B cell (primary cell): ENCODE measurements at regions not wholly inside any gene's neighbourhood (a gene's known extent, or its start where the extent isn't known, plus 50 kb on each side); places are given as distances from the start of the nearest gene placed in this dataset.

ENCODE experiments used
- ATAC-seq: fragments of 200-7000 bp; cut with Tn5 transposase; one replicate; pipeline ENCODE4 v1.10.0; 2021; ENCODE audit warnings: low read depth, mild to moderate bottlenecking, moderate number of reproducible peaks, moderate library complexity
- CTCF ChIA-PET: fragments of 350-600 bp; sonication (Branson Sonifier 250); formaldehyde crosslinking; loops from one replicate; lab custom pipeline; 2021; ENCODE audit warnings: antibody characterized with exemption, inconsistent platforms; lab: Charles Lee
- POLR2A ChIA-PET: fragments of 350-600 bp; sonication (Branson Sonifier 250); formaldehyde crosslinking; loops from one replicate; lab custom pipeline; 2021; ENCODE audit warnings: antibody characterized with exemption; lab: Charles Lee
- DNase-seq: peaks from one replicate; pipeline ENCODE4 v3.0.0; 2013
- H2AFZ ChIP-seq: 2 replicates; pipeline ENCODE4 v1.6.1; 2012; ENCODE audit warnings: mild to moderate bottlenecking, low read depth, low read length; ENCODE audit not compliant: insufficient read depth, poor library complexity, severe bottlenecking
- H3K27ac ChIP-seq, 2 donors: 1 replicate in 1 of 2; 2 replicates in 1 of 2; pipeline ENCODE4 v1.5.1; 2012 to 2013; ENCODE audit warnings: low read length in 2 of 2, mild to moderate bottlenecking in 2 of 2, moderate library complexity in 1 of 2
- H3K27me3 ChIP-seq, 4 experiments: fragments of 200-600 bp in 1 of 4; sonication (generic) in 1 of 4; replicated peaks in 1 of 4; 1 replicate in 2 of 4; 2 replicates in 2 of 4; pipeline versions ENCODE4 v1.6.1 to v1.7.0; 2013 to 2016; ENCODE audit warnings: low read length in 3 of 4, mild to moderate bottlenecking in 2 of 4, mixed read lengths in 1 of 4, moderate library complexity in 1 of 4; ENCODE audit not compliant: insufficient read depth in 4 of 4, control insufficient read depth in 3 of 4; ENCODE audit errors: control extremely low read depth in 1 of 4
- H3K36me3 ChIP-seq, 2 experiments: replicated peaks in 1 of 2; 1 replicate in 1 of 2; 2 replicates in 1 of 2; pipeline versions ENCODE4 v1.6.1 to v1.7.1; 2013; ENCODE audit warnings: low read length in 1 of 2; ENCODE audit not compliant: insufficient read depth in 2 of 2, control insufficient read depth in 1 of 2; ENCODE audit errors: control extremely low read depth in 1 of 2, extremely low read depth in 1 of 2
- H3K4me1 ChIP-seq, 2 donors: fragments of 200-600 bp in 1 of 2; sonication (generic) in 1 of 2; 1 replicate in 1 of 2; 2 replicates in 1 of 2; pipeline versions ENCODE4 v1.5.1 to v1.6.1; 2013 to 2017; ENCODE audit warnings: low read length in 2 of 2; ENCODE audit not compliant: control insufficient read depth in 2 of 2, insufficient read depth in 2 of 2
- H3K4me2 ChIP-seq: replicated peaks from 2 replicates; pipeline ENCODE3; 2012; ENCODE audit warnings: mild to moderate bottlenecking, low read depth, low read length; ENCODE audit not compliant: poor library complexity, severe bottlenecking
- H3K4me3 ChIP-seq, 5 experiments: fragments of 200-600 bp in 1 of 5; sonication (generic) in 1 of 5; 1 replicate in 3 of 5; 2 replicates in 2 of 5; pipeline versions ENCODE4 v1.5.1 to v1.7.0; 2011 to 2016; ENCODE audit warnings: low read length in 4 of 5, mild to moderate bottlenecking in 4 of 5, low read depth in 2 of 5, control low read depth in 1 of 5, moderate library complexity in 1 of 5; ENCODE audit not compliant: insufficient read depth in 1 of 5; ENCODE audit errors: control extremely low read depth in 1 of 5, extremely low read depth in 1 of 5
- H3K79me2 ChIP-seq: fragments of 200-600 bp; sonication (generic); one replicate; pipeline ENCODE4 v1.6.0; 2016; ENCODE audit warnings: low read length; ENCODE audit not compliant: control insufficient read depth, insufficient read depth
- H3K9ac ChIP-seq: fragments of 200-600 bp; sonication (generic); 2 replicates; pipeline ENCODE4 v1.6.1; 2017; ENCODE audit warnings: mild to moderate bottlenecking, low read length, moderate library complexity
- H3K9me3 ChIP-seq, 3 donors: one replicate each; pipeline versions ENCODE4 v1.6.1 to v1.7.1; 2013; ENCODE audit warnings: low read length in 2 of 3; ENCODE audit not compliant: control insufficient read depth in 2 of 3, insufficient read depth in 1 of 3; ENCODE audit errors: control extremely low read depth in 1 of 3
- H4K20me1 ChIP-seq: 2 replicates; pipeline ENCODE4 v1.6.0; 2012; ENCODE audit warnings: mild to moderate bottlenecking, low read length; ENCODE audit not compliant: insufficient read depth, control insufficient read depth, poor library complexity, severe bottlenecking
- H3K27ac Mint-ChIP-seq: one replicate; pipeline ENCODE4 v1.8.0; 2021; ENCODE audit warnings: mixed read lengths
- H3K27me3 Mint-ChIP-seq: one replicate; pipeline ENCODE4 v1.8.0; 2021; ENCODE audit warnings: mixed read lengths
- H3K4me1 Mint-ChIP-seq: one replicate; pipeline ENCODE4 v1.8.0; 2021; ENCODE audit warnings: mixed read lengths
- H3K4me3 Mint-ChIP-seq: one replicate; pipeline ENCODE4 v1.8.0; 2021; ENCODE audit warnings: mixed read lengths
- H3K9me3 Mint-ChIP-seq: one replicate; pipeline ENCODE4 v1.8.0; 2022; ENCODE audit warnings: mixed read lengths; ENCODE audit not compliant: insufficient read depth
- CTCF ChIP-seq: fragments of 200-600 bp; IDR thresholded peaks from one replicate; pipeline ENCODE4 v1.8.0; 2022; ENCODE audit warnings: antibody characterized with exemption, mild to moderate bottlenecking
- EZH2 ChIP-seq: IDR thresholded peaks from 2 replicates; pipeline ENCODE4 v1.6.1; 2012; ENCODE audit warnings: borderline replicate concordance, low read depth, mild to moderate bottlenecking, moderate library complexity, low read length; ENCODE audit not compliant: insufficient read depth, poor library complexity, severe bottlenecking
- WGBS: methylation state at CpG from one replicate; pipeline ENCODE4 v1.1.5; 2013; ENCODE audit warnings: missing lambda C conversion rate; ENCODE audit not compliant: insufficient coverage; 5-methylcytosine and 5-hydroxymethylcytosine counted together
- intact Hi-C: fragments of 100-400 bp; cut with micrococcal nuclease; formaldehyde crosslinking; loops from one replicate; pipeline ENCODE4 v1.10.0; 2022

DNA sequence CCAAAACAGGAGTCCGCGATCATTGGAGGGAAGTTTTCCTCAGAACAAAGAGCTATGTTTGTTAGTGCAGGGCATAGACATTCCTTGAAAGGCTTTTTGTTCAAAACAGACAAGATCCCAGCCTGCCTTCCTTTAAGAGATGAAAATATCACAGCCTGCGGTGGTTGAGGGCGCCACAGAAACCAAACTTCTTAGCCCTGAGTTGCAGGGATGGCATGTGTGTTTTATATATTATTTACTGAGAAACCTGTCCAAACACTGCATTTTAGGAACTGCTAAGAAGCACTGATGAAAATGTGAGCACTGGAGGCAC lies 57.5 kb upstream of the TMEM178A start:
- DNase-seq: no peak
- Histone ChIP-seq H3K4me1 (no peaks in the 10 kb centered on the region), H3K4me2 (no peak overlapping the region), H3K9me3 (no peaks in the 10 kb centered on the region), H3K36me3 (no peaks in the 10 kb centered on the region), H3K4me3 (no peak overlapping the region), H3K9ac (no peak overlapping the region), H4K20me1 (no peaks in the 10 kb centered on the region), H3K27me3 (no peaks in the 10 kb centered on the region), H2AFZ (no peak overlapping the region), H3K79me2 (no peaks in the 10 kb centered on the region), H3K27ac (no peak overlapping the region)
- WGBS: no CpG with 5 or more reads among the region's 4 CpGs
- no peaks in the 10 kb centered on the region for H3K9me3 Mint-ChIP-seq
- TF ChIP-seq EZH2 (no peak), CTCF (no peak)
- ChIA-PET CTCF (no interaction called here), POLR2A (no interaction called here)
- intact Hi-C loops: no loop called here
- ATAC-seq: no peak
- H3K4me3 Mint-ChIP-seq: no peak overlapping the region
- no peaks in the 10 kb centered on the region for H3K4me1 Mint-ChIP-seq
- no peak overlapping the region for H3K27ac Mint-ChIP-seq
- peaks cover 6% of the 10 kb centered on the region for H3K27me3 Mint-ChIP-seq

GRCh38 chr2:39608686-39609441 lies 56.9 kb upstream of the TMEM178A start:
- no peak overlapping the region for H3K4me3 ChIP-seq
- Mint-ChIP-seq H3K27ac (no peak overlapping the region), H3K4me3 (no peak overlapping the region), H3K4me1 (no peaks in the 10 kb centered on the region), H3K27me3 (peaks cover 6% of the 10 kb centered on the region), H3K9me3 (no peaks in the 10 kb centered on the region)
- no peak overlapping the region for H2AFZ ChIP-seq
- no peak overlapping the region for H3K9ac ChIP-seq
- no peak overlapping the region for H3K27ac ChIP-seq
- H3K4me1 ChIP-seq: no peaks in the 10 kb centered on the region
- H3K9me3 ChIP-seq: no peaks in the 10 kb centered on the region
- 100% methylated on average over 3 of the region's 6 CpGs for WGBS
- DNase-seq: no peak
- no peaks in the 10 kb centered on the region for H3K36me3 ChIP-seq
- no peaks in the 10 kb centered on the region for H3K79me2 ChIP-seq
- H3K4me2 ChIP-seq: no peak overlapping the region
- ATAC-seq: no peak
- H4K20me1 ChIP-seq: no peaks in the 10 kb centered on the region
- ChIA-PET CTCF (no interaction called here), POLR2A (no interaction called here)
- intact Hi-C loops: no loop called here
- H3K27me3 ChIP-seq: no peaks in the 10 kb centered on the region
- TF ChIP-seq CTCF (no peak), EZH2 (no peak)
